Thyroid gland (tissue), 4 donors: ENCODE measurements at regions not wholly inside any gene's neighbourhood (a gene's known extent, or its start where the extent isn't known, plus 50 kb on each side); places are given as distances from the start of the nearest gene placed in this dataset.

Experiments
- DNase-seq, 2 donors: peaks; one replicate each; pipeline ENCODE4 v3.0.0-alpha.2; 2019
- H3K27ac ChIP-seq, 3 donors: fragments of 200-600 bp; sonication (generic); 1 replicate in 2 of 3; 2 replicates in 1 of 3; pipeline ENCODE4 v1.5.1; 2016 to 2019; ENCODE audit warnings: mild to moderate bottlenecking in 1 of 3, moderate library complexity in 1 of 3
- H3K27me3 ChIP-seq: fragments of 200-600 bp; sonication (generic); one replicate; pipeline ENCODE4 v1.5.1; 2019
- H3K36me3 ChIP-seq, 2 donors: fragments of 200-600 bp; sonication (generic); one replicate each; pipeline ENCODE4 v1.5.1; 2016 to 2019
- H3K4me1 ChIP-seq, 2 donors: fragments of 200-600 bp; sonication (generic); one replicate each; pipeline ENCODE4 v1.5.1; 2017 to 2019
- H3K4me3 ChIP-seq, 3 donors: fragments of 200-600 bp; sonication (generic); replicated peaks in 1 of 3; 1 replicate in 2 of 3; 2 replicates in 1 of 3; pipeline ENCODE4 v1.5.1; 2016; ENCODE audit warnings: mild to moderate bottlenecking in 1 of 3
- H3K9me3 ChIP-seq: fragments of 200-600 bp; sonication (generic); one replicate; pipeline ENCODE4 v1.5.1; 2017
- POLR2A ChIP-seq, 2 donors: fragments of 450-650 bp; IDR thresholded peaks; one replicate each; pipeline ENCODE4 v1.6.1; 2017; ENCODE audit warnings: antibody characterized with exemption in 2 of 2, mild to moderate bottlenecking in 2 of 2, moderate library complexity in 1 of 2
- WGBS, 2 donors: methylation state at CpG; one replicate each; pipeline ENCODE4 v1.1.5; 2017; 5-methylcytosine and 5-hydroxymethylcytosine counted together
- intact Hi-C: fragments of 100-400 bp; cut with DNase I; formaldehyde crosslinking; loops from one replicate; pipeline ENCODE4 v1.15.1; 2023
- TF ChIP-seq, protein P1 (sequence below), 6 experiments: fragments of 200-600 bp in 3 of 6; fragments of 450-650 bp in 3 of 6; sonication (generic) in 3 of 6; IDR thresholded peaks; one replicate each; pipeline ENCODE4 v1.5.1; 2016 to 2019; ENCODE audit warnings: antibody characterized with exemption in 6 of 6, mild to moderate bottlenecking in 2 of 6, inconsistent platforms in 1 of 6, moderate library complexity in 1 of 6

DNA sequence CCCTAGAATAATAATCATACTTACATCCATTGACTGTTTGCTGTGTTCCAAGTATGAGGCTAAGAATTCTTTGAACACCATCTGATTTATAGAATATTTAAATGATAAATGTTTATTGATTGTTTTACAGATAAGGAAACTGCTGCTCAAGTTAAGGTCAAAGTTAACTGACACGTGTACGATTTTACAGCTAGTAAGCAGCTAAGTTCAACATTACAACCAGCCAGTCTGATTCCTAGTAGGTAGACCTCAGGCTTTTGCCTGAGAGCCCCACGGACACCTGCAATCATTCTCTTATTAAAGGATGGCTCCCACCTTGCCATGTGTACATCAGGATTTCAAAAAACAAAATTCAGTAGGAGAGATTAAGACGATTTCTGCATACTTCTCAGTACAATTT lies 141.9 kb downstream of the SPRY2 start:
- H3K27ac ChIP-seq = no peak overlapping the region
- no peak for DNase-seq
- 89 to 93% methylated on average over 4 of the region's 4 CpGs for WGBS, 2 donors
- H3K4me1 ChIP-seq = no peaks in the 10 kb centered on the region
- no peak overlapping the region for H3K4me3 ChIP-seq
- TF ChIP-seq, protein P1, sequence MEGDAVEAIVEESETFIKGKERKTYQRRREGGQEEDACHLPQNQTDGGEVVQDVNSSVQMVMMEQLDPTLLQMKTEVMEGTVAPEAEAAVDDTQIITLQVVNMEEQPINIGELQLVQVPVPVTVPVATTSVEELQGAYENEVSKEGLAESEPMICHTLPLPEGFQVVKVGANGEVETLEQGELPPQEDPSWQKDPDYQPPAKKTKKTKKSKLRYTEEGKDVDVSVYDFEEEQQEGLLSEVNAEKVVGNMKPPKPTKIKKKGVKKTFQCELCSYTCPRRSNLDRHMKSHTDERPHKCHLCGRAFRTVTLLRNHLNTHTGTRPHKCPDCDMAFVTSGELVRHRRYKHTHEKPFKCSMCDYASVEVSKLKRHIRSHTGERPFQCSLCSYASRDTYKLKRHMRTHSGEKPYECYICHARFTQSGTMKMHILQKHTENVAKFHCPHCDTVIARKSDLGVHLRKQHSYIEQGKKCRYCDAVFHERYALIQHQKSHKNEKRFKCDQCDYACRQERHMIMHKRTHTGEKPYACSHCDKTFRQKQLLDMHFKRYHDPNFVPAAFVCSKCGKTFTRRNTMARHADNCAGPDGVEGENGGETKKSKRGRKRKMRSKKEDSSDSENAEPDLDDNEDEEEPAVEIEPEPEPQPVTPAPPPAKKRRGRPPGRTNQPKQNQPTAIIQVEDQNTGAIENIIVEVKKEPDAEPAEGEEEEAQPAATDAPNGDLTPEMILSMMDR (IDR thresholded peaks at IDR 0.05) = no peak
- TF ChIP-seq POLR2A (IDR thresholded peaks at IDR 0.05) = no peak
- intact Hi-C loops = no loop called here
- H3K36me3 ChIP-seq = no peaks in the 10 kb centered on the region
- H3K27me3 ChIP-seq = no peaks in the 10 kb centered on the region
- H3K9me3 ChIP-seq = no peaks in the 10 kb centered on the region

DNA sequence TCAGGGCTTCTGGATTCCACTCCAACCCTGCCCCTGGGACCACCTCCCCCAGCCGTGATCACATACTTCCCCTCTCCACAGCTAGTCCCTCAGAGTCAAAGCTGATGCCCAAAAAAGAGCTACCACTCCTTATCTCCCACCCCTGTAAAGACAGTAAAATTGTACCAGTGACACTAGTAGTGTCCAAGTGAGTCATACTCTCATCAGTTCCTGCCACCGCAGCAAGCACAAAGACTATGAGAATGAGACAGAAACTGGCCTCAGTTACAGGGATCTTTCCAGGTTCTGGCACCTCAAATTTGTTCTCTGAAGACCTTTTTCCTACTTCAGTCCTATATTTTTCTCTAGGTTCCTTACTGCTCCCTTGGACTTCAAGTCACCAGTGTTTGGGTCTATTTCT lies 144.2 kb downstream of the SPRY2 start:
- H3K4me3 ChIP-seq = no peak overlapping the region
- 83 to 84% methylated on average over 2 of the region's 2 CpGs for WGBS, 2 donors

DNA sequence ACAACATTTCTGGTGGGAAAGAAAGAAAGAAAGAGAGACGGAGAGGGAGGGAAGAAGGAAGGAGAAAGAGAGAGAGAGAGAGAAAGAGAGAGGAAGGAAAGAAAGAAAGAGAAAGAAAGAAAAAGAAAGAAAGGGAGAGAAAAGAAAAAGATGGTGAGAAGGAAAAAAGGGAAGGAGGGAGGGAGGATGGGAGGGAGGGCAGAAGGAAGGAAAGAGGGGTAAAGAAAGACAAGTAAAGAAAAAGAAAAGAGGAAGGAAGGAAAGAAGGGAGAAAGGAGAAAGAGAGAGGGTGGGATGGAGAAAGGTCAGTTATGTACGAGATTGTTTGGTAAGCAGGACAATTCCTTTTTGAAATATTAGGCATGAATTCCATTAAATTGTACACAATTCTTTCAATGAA lies 145.3 kb downstream of the SPRY2 start:
- no peak overlapping the region for H3K4me3 ChIP-seq
- H3K4me1 ChIP-seq = no peaks in the 10 kb centered on the region
- WGBS, 2 donors = 91 to 93% methylated on average over 2 of the region's 2 CpGs
- intact Hi-C loops = no loop called here
- H3K36me3 ChIP-seq = no peaks in the 10 kb centered on the region
- H3K27ac ChIP-seq = no peak overlapping the region
- DNase-seq = no peak
- H3K27me3 ChIP-seq = no peaks in the 10 kb centered on the region
- H3K9me3 ChIP-seq = no peaks in the 10 kb centered on the region
- TF ChIP-seq, protein P1 (IDR thresholded peaks at IDR 0.05) = no peak
- TF ChIP-seq POLR2A (IDR thresholded peaks at IDR 0.05) = no peak

More for the DNA sequence above, 144.2 kb downstream of the SPRY2 start:
- no peaks in the 10 kb centered on the region for H3K9me3 ChIP-seq
- no peak for DNase-seq
- no peaks in the 10 kb centered on the region for H3K27me3 ChIP-seq
- H3K4me1 ChIP-seq = no peaks in the 10 kb centered on the region
- intact Hi-C loops = no loop called here
- H3K27ac ChIP-seq = no peak overlapping the region
- TF ChIP-seq, protein P1 (IDR thresholded peaks at IDR 0.05) = no peak
- TF ChIP-seq POLR2A (IDR thresholded peaks at IDR 0.05) = no peak
- no peaks in the 10 kb centered on the region for H3K36me3 ChIP-seq

DNA sequence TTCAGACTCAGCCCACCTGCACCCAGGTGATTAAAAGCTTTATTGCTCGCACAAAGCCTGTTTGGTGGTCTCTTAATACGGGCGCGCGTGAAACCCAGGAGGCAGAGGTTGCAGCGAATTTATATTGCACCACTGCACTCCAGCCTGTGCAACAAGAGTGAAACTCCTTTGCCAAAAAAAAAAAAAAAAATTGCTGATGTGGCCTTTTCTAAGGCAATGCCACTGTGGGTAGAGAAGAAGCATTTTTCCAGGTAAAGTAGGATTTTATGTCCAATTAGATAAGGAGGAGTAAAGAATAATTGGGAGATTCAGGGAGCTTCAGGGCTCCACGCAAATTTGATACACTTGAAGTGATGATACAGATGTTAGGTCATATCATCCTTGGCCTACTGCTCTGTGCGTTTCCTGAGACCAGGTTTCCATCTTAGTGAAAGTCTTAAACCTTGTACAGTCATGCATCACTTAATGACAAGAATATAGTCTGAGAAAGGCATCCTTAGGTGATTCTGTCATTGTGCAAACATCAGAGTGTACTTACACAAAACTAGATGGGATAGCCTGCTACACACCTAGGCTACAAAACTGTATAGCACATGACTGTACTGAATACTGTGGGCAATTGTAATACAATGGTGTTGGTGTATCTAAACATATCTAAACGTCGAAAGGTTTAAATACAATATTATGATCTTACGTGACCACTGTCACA lies 150.9 kb downstream of the SPRY2 start:
- TF ChIP-seq, protein P1 (IDR thresholded peaks at IDR 0.05) = no peak
- TF ChIP-seq POLR2A (IDR thresholded peaks at IDR 0.05) = no peak
- intact Hi-C loops = no loop called here
- no peaks in the 10 kb centered on the region for H3K4me1 ChIP-seq
- H3K4me3 ChIP-seq = no peak overlapping the region
- H3K9me3 ChIP-seq = no peaks in the 10 kb centered on the region
- H3K27ac ChIP-seq = no peak overlapping the region
- no peaks in the 10 kb centered on the region for H3K36me3 ChIP-seq
- no peaks in the 10 kb centered on the region for H3K27me3 ChIP-seq
- no peak for DNase-seq
- 96 to 97% methylated on average over 11 of the region's 11 CpGs for WGBS, 2 donors

DNA sequence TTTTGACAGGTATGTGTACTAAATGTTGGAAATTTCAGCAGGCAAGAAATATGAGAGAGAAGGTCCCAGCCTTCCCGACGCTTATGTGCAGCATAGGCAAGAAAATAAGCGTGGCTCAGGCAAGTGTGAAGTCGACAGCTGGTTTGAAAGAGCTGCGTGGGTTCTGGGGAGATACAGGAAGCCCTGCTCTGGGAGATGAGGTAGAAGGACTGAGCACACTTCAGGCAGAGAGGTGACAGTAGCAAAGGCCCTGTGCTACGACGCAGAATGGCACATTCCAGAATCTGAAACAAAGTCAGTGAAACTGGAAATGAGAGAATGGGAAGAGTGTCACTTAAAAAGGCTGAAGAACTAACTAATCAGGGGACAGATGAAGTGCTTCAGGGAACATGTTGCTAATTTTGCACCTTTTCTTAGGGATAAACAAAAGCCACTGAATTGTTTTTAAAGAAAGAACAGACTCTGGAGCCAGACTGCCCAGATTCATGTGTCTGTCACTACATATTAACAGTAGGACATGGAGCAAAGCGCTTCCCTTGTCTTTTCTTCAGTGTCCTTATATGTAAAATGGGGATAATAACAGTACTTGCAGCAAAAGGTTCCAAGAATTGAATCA lies 160.1 kb downstream of the SPRY2 start:
- TF ChIP-seq, protein P1 (IDR thresholded peaks at IDR 0.05) = no peak
- no peak for TF ChIP-seq POLR2A (IDR thresholded peaks at IDR 0.05)
- H3K9me3 ChIP-seq = no peaks in the 10 kb centered on the region
- H3K27me3 ChIP-seq = no peaks in the 10 kb centered on the region
- H3K4me1 ChIP-seq = no peaks in the 10 kb centered on the region
- 90 to 91% methylated on average over 8 of the region's 8 CpGs for WGBS, 2 donors
- intact Hi-C loops = no loop called here
- DNase-seq = no peak
- H3K4me3 ChIP-seq = no peak overlapping the region
- H3K36me3 ChIP-seq = no peaks in the 10 kb centered on the region
- no peak overlapping the region for H3K27ac ChIP-seq
